Muscle of leg (tissue), 3 donors: ENCODE measurements at regions not wholly inside any gene's neighbourhood (a gene's known extent, or its start where the extent isn't known, plus 50 kb on each side); places are given as distances from the start of the nearest gene placed in this dataset.

Experiments
- DNase-seq: peaks from one replicate; pipeline ENCODE4 v3.0.0; 2013
- H3K27ac ChIP-seq: one replicate; pipeline ENCODE4 v1.5.1; 2013; ENCODE audit warnings: mild to moderate bottlenecking, low read length, control low read depth
- H3K27me3 ChIP-seq: one replicate; pipeline ENCODE4 v1.6.1; 2013; ENCODE audit warnings: low read length; ENCODE audit not compliant: control insufficient read depth, insufficient read depth
- H3K36me3 ChIP-seq: one replicate; pipeline ENCODE4 v1.6.1; 2013; ENCODE audit warnings: low read length; ENCODE audit not compliant: control insufficient read depth, insufficient read depth
- H3K4me1 ChIP-seq: one replicate; pipeline ENCODE4 v1.6.1; 2013; ENCODE audit warnings: low read length; ENCODE audit not compliant: control insufficient read depth, insufficient read depth
- H3K4me3 ChIP-seq: one replicate; pipeline ENCODE4 v1.5.1; 2013; ENCODE audit warnings: low read length, control low read depth
- H3K9me3 ChIP-seq: replicated peaks from 2 replicates; pipeline ENCODE4 v1.6.1; 2013; ENCODE audit warnings: low read depth, low read length; ENCODE audit not compliant: control insufficient read depth
- WGBS: methylation state at CpG from one replicate; pipeline ENCODE4 v1.1.5; 2013; ENCODE audit warnings: missing lambda C conversion rate; ENCODE audit not compliant: insufficient coverage; 5-methylcytosine and 5-hydroxymethylcytosine counted together

- no peak overlapping the region for H3K27ac ChIP-seq
- H3K4me3 ChIP-seq, result no peak overlapping the region
- no peaks in the 10 kb centered on the region for H3K4me1 ChIP-seq
- no peaks in the 10 kb centered on the region for H3K9me3 ChIP-seq
- 100% methylated on average over 1 of the region's 1 CpG for WGBS
- H3K36me3 ChIP-seq, result no peaks in the 10 kb centered on the region
- no peaks in the 10 kb centered on the region for H3K27me3 ChIP-seq
- DNase-seq, result no peak
Observed at GRCh38 chr4:135194477-135194876, 992.9 kb upstream of the PABPC4L start.

- Histone ChIP-seq H3K36me3 (no peaks in the 10 kb centered on the region), H3K27me3 (no peaks in the 10 kb centered on the region), H3K9me3 (no peaks in the 10 kb centered on the region), H3K4me1 (no peaks in the 10 kb centered on the region), H3K4me3 (no peak overlapping the region), H3K27ac (no peak overlapping the region)
- WGBS, result no CpG with 5 or more reads among the region's 2 CpGs
- DNase-seq, result peak; percentile 17
Observed at GRCh38 chr4:135192751-135193535, 991.4 kb upstream of the PABPC4L start.

DNA sequence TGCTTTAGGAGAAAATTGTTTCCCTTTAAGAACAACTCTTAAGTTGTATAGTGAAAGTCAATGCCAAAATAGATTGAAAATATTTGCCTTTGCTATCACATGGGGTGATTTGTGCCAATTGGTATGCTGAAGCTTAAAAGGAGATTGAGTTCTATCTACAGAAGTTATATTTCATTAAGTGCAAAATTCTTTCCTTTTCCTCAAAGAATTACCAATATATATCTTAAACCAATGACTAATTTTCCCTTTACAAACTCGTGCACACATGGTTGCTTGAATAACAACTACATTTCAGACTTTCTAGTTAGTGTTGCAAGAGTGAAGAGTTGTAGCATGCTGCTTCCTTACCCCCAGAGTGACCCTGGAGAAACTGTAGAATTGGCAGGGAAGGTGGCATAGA, 990.0 kb upstream of the PABPC4L start:
- Histone ChIP-seq H3K9me3 (no peaks in the 10 kb centered on the region), H3K4me1 (no peaks in the 10 kb centered on the region), H3K27ac (no peak overlapping the region), H3K27me3 (no peaks in the 10 kb centered on the region), H3K4me3 (no peak overlapping the region), H3K36me3 (no peaks in the 10 kb centered on the region)
- no CpG with 5 or more reads among the region's 1 CpG for WGBS
- DNase-seq, result no peak

GRCh38 chr4:135186002-135186401, 984.4 kb upstream of the PABPC4L start:
- Histone ChIP-seq H3K36me3 (no peaks in the 10 kb centered on the region), H3K4me3 (no peak overlapping the region), H3K27me3 (no peaks in the 10 kb centered on the region), H3K4me1 (no peaks in the 10 kb centered on the region), H3K27ac (no peak overlapping the region), H3K9me3 (peaks cover 2% of the 10 kb centered on the region)
- WGBS, result no CpG with 5 or more reads among the region's 3 CpGs
- DNase-seq, result no peak

DNA sequence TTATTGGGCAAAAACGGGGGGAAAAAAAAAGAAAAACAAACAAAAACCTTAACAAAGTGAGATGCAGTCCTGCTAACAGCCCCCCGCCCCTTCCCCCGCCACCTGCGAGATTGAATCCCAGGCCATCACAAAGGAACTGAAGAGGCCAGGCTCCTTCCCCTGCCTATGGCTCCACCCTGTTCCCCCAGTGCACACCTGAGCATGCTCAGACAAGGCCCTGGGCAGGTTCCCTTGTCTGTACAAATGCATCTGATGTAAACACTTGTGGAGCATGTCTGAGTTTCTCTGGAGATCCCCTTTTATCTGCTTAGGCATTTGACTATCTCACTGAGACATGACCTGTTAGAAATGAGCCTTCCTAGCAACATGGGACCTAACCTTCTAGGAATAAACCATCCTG, 983.7 kb upstream of the PABPC4L start:
- peaks cover 2% of the 10 kb centered on the region for H3K9me3 ChIP-seq

DNA sequence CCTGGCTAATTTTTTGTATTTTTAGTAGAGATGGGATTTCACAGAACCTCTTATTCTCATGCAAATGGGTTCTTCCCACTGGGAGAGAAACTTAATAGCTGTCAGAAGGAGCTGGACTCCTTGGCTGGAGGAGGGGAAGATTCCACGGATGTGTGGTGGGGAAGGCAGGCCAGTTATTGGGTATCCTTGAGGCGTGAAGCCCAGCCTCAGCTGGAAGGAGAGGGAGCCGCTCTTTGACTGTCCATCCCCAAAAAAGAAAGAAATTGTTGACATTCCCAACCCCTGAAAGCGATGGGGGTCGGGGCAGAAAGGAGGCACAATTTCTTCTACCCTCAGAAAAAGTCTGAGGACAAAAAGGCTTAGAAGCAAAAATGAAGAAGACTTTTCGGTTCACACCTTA, 983.1 kb upstream of the PABPC4L start:
- Histone ChIP-seq H3K27ac (no peak overlapping the region), H3K36me3 (no peaks in the 10 kb centered on the region), H3K4me1 (no peaks in the 10 kb centered on the region), H3K4me3 (no peak overlapping the region), H3K9me3 (peaks cover 2% of the 10 kb centered on the region), H3K27me3 (no peaks in the 10 kb centered on the region)
- 17% methylated on average over 1 of the region's 6 CpGs for WGBS
- no peak for DNase-seq

More for the DNA sequence above, 983.7 kb upstream of the PABPC4L start:
- no peak for DNase-seq
- no peak overlapping the region for H3K27ac ChIP-seq
- WGBS, result 68% methylated on average over 3 of the region's 4 CpGs
- no peak overlapping the region for H3K4me3 ChIP-seq
- no peaks in the 10 kb centered on the region for H3K4me1 ChIP-seq
- H3K27me3 ChIP-seq, result no peaks in the 10 kb centered on the region
- H3K36me3 ChIP-seq, result no peaks in the 10 kb centered on the region

GRCh38 chr4:135177321-135177720, 975.7 kb upstream of the PABPC4L start:
- Histone ChIP-seq H3K27me3 (no peaks in the 10 kb centered on the region), H3K9me3 (no peaks in the 10 kb centered on the region), H3K4me1 (no peaks in the 10 kb centered on the region), H3K27ac (no peak overlapping the region), H3K4me3 (no peak overlapping the region), H3K36me3 (no peaks in the 10 kb centered on the region)
- no peak for DNase-seq

DNA sequence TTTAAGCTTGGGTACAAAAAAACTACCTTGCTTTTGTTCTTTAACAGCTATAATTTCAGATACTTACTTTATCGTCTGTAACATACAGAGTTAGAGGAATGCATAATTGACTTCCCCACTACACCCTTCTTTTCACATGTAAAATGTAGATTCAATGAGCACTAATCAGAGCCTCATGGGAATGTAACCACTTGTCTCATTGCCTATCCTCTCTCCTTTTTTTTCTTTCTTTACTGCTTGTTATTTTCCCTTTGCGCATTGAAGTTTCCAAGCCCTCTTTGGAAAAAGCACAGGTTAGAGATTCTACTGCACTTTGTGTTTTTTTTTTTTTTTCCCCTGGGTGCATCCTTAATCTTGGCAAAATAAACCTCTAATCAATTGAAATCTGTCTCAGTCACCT, 965.1 kb upstream of the PABPC4L start:
- no peak for DNase-seq
- Histone ChIP-seq H3K36me3 (no peaks in the 10 kb centered on the region), H3K27me3 (no peaks in the 10 kb centered on the region), H3K4me3 (no peak overlapping the region), H3K4me1 (no peaks in the 10 kb centered on the region), H3K27ac (no peak overlapping the region), H3K9me3 (no peaks in the 10 kb centered on the region)
- WGBS, result no CpG with 5 or more reads among the region's 2 CpGs

GRCh38 chr4:135164601-135165000, 963.0 kb upstream of the PABPC4L start:
- H3K4me3 ChIP-seq, result no peak overlapping the region
- no peaks in the 10 kb centered on the region for H3K9me3 ChIP-seq
- H3K27ac ChIP-seq, result no peak overlapping the region
- H3K36me3 ChIP-seq, result no peaks in the 10 kb centered on the region
- DNase-seq, result no peak
- WGBS, result 71% methylated on average over 1 of the region's 5 CpGs
- no peaks in the 10 kb centered on the region for H3K4me1 ChIP-seq
- no peaks in the 10 kb centered on the region for H3K27me3 ChIP-seq

GRCh38 chr4:135144498-135144897, 942.9 kb upstream of the PABPC4L start:
- Histone ChIP-seq H3K4me3 (no peak overlapping the region), H3K9me3 (no peaks in the 10 kb centered on the region), H3K27me3 (no peaks in the 10 kb centered on the region), H3K4me1 (no peaks in the 10 kb centered on the region), H3K27ac (no peak overlapping the region), H3K36me3 (no peaks in the 10 kb centered on the region)
- DNase-seq, result no peak
- no CpG with 5 or more reads among the region's 1 CpG for WGBS

- Histone ChIP-seq H3K4me1 (no peaks in the 10 kb centered on the region), H3K9me3 (no peaks in the 10 kb centered on the region), H3K27me3 (no peaks in the 10 kb centered on the region), H3K27ac (no peak overlapping the region), H3K4me3 (no peak overlapping the region), H3K36me3 (no peaks in the 10 kb centered on the region)
- DNase-seq, result no peak
Observed at GRCh38 chr4:135124196-135124595, 922.6 kb upstream of the PABPC4L start.
